Esophagus squamous epithelium (tissue), 4 donors: ENCODE measurements at regions not wholly inside any gene's neighbourhood (a gene's known extent, or its start where the extent isn't known, plus 50 kb on each side); places are given as distances from the start of the nearest gene placed in this dataset.

Source experiments
- POLR2A ChIP-seq, 4 donors: fragments of 450-650 bp; IDR thresholded peaks; one replicate each; pipeline ENCODE4 v1.6.1; 2017; ENCODE audit warnings: antibody characterized with exemption in 4 of 4, mild to moderate bottlenecking in 4 of 4, moderate library complexity in 3 of 4
- TF ChIP-seq, protein P1 (sequence below), 6 experiments: fragments of 450-650 bp in 4 of 6; fragments of 200-600 bp in 2 of 6; sonication (generic) in 2 of 6; IDR thresholded peaks; one replicate each; pipeline ENCODE4 v1.5.1; 2016 to 2019; ENCODE audit warnings: antibody characterized with exemption in 6 of 6, mild to moderate bottlenecking in 4 of 6, moderate library complexity in 4 of 6

GRCh38 chr4:160399826-160400225 lies 1296.9 kb downstream of the RAPGEF2 start:
- TF ChIP-seq, protein P1, sequence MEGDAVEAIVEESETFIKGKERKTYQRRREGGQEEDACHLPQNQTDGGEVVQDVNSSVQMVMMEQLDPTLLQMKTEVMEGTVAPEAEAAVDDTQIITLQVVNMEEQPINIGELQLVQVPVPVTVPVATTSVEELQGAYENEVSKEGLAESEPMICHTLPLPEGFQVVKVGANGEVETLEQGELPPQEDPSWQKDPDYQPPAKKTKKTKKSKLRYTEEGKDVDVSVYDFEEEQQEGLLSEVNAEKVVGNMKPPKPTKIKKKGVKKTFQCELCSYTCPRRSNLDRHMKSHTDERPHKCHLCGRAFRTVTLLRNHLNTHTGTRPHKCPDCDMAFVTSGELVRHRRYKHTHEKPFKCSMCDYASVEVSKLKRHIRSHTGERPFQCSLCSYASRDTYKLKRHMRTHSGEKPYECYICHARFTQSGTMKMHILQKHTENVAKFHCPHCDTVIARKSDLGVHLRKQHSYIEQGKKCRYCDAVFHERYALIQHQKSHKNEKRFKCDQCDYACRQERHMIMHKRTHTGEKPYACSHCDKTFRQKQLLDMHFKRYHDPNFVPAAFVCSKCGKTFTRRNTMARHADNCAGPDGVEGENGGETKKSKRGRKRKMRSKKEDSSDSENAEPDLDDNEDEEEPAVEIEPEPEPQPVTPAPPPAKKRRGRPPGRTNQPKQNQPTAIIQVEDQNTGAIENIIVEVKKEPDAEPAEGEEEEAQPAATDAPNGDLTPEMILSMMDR (IDR thresholded peaks at IDR 0.05) = no peak
- TF ChIP-seq POLR2A (IDR thresholded peaks at IDR 0.05) = no peak
